HG02798 (cell line): ENCODE measurements at regions not wholly inside any gene's neighbourhood (a gene's known extent, or its start where the extent isn't known, plus 50 kb on each side); places are given as distances from the start of the nearest gene placed in this dataset.
"Not testable (repeated sequence)": the region's sequence is repeated elsewhere in the genome, so short reads cannot be mapped to it uniquely, and the experiment has no call there.

Source experiments
- ATAC-seq: cut with Tn5 transposase; IDR thresholded peaks from one replicate; pipeline ENCODE4 v1.9.1; 2021; ENCODE audit warnings: mild to moderate bottlenecking; ENCODE audit not compliant: unreplicated experiment, poor library complexity

DNA sequence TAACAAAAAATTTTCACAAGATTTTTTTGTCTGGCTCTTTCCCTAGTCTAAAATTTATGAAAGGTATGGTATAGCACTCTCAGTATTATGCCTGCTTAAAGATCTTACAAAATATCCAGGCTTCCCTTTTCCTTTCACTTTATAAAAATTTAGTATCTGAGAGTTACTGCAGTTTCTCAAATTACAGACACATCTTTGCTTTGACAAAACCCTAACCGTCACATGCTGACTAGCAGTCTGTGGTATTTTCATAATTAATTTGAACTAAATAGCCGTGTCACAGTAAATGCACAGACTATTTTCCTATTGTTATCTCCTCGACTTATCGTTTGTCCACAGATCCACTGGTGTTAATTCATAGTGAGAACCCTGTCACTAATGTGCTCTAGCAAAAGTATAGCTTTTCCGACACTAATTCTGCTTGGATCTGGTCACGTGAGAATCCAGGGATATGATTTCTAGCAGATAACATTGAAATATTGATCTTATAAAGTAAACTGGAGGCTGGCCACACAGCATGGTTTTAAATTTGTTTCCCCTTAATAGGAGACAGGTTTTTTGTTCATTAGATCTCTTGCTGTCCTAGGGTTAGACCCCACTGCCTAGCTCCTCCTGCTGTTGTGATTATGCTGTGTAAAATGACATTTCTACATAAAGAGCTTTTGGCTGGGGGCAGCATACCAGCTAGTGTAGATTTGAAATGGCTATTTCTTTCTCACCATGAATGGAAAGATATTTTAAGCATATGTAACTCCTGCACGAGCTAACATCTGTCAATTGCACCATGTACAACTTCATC lies 340.6 kb upstream of the SASH1 start:
- no peak for ATAC-seq

- ATAC-seq, result no peak
Observed at GRCh38 chr6:148004651-148005050, 338.0 kb upstream of the SASH1 start.

DNA sequence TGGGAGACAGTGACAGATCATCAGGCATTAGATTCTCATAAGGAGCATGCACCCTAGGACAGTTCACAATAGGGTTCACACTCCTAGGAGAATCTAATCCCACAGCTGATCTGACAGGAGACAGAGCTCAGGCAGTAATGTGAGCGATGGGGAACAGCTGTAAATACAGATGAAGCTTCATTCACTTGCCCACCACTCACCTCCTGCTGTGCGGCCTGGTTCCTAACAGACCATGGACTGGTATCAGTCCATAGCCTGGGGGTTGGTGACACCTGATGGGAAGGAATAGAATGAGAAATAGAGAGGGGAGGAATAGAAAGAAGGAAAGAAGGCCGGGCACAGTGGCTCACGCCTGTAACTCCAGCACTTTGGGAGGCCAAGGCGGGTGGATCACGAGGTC lies 336.8 kb upstream of the SASH1 start:
- ATAC-seq, result no peak

GRCh38 chr6:148010516-148010915 lies 332.1 kb upstream of the SASH1 start:
- ATAC-seq, result not testable (repeated sequence)

GRCh38 chr6:148016013-148016412 lies 326.6 kb upstream of the SASH1 start:
- no peak for ATAC-seq

GRCh38 chr6:148021165-148021564 lies 321.5 kb upstream of the SASH1 start:
- no peak for ATAC-seq

DNA sequence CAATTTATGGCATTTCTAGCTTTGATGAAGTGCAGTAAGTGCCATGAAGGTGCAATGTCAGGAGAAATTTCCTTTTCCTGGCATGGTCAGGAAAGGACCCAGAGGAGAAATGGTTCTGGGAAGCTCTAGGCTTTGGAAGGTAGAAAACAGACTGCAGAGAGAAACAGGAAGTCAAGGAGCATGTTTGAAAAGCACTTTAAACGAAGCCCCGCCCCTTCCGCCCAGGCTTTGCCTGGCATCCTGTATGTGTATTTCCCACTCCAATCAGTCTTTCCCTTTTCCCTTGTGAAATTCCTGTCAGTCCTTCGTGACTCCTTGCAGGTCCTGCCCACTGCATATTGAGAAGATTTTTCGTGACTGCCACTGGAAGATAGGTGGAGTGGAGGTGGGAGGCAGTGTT lies 320.9 kb upstream of the SASH1 start:
- no peak for ATAC-seq

DNA sequence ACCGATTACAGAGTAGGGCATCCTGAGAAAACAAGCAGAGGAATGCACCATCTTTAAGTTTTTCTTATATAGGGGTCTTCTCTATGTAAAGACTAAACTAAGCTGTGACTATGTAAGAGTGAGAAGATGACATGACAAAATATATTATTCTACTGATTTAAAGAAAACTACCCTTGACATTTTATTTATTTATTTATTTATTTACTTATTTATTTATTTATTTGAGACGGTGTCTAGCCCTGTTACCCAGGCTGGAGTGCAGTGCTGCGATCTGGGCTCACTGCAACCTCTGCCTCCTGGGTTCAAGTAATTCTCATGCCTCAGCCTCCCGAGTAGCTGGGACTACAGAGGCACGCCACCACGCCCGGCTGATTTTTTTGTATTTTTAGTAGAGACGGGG lies 320.4 kb upstream of the SASH1 start:
- not testable (repeated sequence) for ATAC-seq

DNA sequence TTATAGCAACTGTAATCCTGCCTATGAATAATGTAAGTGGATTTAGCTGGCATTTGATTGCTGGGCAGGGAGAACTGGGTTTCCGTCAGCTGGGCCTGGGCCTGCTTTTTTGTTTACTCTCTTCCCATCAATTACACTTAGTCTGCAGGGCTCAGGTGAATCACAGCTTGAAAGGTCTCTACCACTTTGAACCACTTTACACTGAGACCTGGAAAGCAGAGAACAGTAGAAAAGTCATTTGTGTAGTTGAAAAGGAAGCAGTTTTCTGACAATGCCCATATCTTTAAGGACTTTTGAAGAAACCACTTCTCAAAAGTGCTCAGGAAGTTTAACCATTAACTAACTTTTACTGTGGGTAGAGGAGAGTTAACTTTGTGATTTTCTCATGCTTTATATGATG lies 315.4 kb upstream of the SASH1 start:
- no peak for ATAC-seq

- no peak for ATAC-seq
Observed at GRCh38 chr6:148035806-148036390, 306.7 kb upstream of the SASH1 start.

DNA sequence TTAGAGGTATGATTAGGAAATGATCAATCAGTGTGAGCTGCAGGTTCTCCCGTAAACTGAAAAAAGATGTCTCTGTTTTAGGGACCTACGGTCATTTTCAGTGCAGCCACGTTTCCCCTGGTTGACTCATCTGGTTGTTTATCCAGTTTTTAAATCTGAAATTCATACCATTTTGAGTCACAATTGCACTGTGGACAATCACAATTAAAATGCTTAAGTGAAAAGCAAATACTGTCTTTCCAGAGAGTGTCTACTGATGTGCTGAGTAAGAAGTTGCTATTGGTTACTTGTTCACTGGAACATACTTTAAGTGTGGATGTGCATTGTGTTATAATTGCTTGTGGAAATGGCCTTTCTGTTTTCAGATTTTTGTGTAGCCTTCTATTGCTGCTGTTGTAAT lies 305.1 kb upstream of the SASH1 start:
- ATAC-seq, result no peak

GRCh38 chr6:148041546-148041945 lies 301.1 kb upstream of the SASH1 start:
- ATAC-seq, result no peak

DNA sequence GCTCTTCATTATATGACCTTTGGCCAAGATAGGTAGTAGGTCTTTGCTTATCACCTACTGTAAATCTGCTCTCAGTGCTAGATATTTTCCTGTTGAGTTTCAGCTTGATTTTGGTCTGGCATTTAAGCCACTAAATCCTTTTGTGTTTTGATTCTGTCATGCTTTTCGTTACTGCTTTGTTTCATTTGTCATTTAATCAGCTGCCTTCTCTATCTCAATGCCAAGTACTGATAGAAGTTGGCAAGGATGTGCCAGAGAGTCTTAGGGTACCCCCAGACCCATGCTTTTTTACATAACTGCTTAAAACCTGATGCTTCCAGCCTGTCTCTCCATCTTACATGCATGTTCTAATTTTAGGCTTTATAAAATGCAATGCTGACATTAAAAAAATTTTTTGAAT lies 300.1 kb upstream of the SASH1 start:
- ATAC-seq, result no peak

DNA sequence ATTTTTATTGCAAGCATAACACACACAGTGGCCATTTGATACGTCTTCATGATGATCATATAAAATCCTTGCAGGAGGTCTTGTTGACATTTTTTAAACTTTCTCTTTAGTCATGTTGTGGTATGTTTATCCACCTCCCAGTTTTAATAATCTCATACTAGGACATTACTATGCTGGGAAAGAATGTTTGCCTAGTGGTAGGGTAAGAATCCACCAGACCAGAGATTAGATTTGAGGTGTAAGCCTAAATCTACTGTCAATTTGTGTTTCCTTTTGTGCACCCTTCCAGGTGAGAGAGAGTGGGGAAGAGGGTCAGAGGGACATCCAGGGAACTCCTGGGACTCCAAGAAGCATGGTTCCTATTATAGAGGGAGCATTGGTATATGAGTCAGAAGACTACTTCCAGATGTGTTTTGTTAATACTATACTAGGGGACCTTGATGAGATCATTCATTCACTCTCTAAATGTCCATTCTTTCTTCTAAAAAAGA lies 298.3 kb upstream of the SASH1 start:
- no peak for ATAC-seq

- ATAC-seq, result no peak
Observed at GRCh38 chr6:148044921-148045320, 297.7 kb upstream of the SASH1 start.

GRCh38 chr6:148053209-148053608 lies 289.4 kb upstream of the SASH1 start:
- no peak for ATAC-seq

GRCh38 chr6:148053796-148054195 lies 288.8 kb upstream of the SASH1 start:
- ATAC-seq, result no peak

GRCh38 chr6:148054219-148054618 lies 288.4 kb upstream of the SASH1 start:
- no peak for ATAC-seq

DNA sequence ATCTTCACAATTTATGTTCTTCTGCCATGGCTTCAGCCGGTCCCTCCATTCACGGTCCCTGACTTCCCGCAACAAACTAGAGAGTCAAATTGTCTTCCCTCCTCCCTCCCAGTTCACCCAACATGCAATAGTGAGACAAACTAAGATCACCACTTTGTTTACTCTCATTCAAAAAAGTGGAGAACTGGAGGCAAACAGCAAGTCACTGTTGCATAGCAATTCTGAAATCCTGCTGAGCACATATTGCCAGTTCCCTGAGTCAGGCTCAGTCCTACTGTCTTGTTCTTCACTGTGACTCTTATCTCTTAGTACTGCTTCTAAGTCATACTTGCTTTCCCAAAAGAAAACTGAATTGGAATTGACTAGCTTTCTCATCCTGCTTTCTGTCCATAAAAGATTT lies 287.2 kb upstream of the SASH1 start:
- ATAC-seq, result no peak

DNA sequence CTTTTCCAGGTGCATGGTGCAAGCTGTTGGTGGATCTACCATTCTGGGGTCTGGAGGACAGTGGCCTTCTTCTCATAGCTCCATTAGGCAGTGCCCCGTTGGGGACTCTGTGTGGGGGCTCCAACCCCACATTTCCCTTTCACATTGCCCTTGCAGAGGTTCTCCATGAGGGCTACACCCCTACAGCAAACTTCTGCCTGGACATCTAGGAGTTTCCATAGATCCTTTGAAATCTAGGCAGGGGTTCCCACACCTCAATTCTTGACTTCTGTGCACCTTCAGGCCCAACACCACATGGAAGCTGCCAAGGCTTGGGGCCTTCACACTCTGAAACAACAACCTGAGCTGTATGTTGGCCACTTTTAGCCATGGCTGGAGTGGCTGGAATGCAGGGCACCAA lies 282.8 kb upstream of the SASH1 start:
- no peak for ATAC-seq

GRCh38 chr6:148064406-148065134 lies 278.1 kb upstream of the SASH1 start:
- ATAC-seq, result no peak
